ENCODE measurements at regions not wholly inside any gene's neighbourhood (a gene's known extent, or its start where the extent isn't known, plus 50 kb on each side); places are given as distances from the start of the nearest gene placed in this dataset.
"Not testable (repeated sequence)": the region's sequence is repeated elsewhere in the genome, so short reads cannot be mapped to it uniquely, and the experiment has no call there.

DNA sequence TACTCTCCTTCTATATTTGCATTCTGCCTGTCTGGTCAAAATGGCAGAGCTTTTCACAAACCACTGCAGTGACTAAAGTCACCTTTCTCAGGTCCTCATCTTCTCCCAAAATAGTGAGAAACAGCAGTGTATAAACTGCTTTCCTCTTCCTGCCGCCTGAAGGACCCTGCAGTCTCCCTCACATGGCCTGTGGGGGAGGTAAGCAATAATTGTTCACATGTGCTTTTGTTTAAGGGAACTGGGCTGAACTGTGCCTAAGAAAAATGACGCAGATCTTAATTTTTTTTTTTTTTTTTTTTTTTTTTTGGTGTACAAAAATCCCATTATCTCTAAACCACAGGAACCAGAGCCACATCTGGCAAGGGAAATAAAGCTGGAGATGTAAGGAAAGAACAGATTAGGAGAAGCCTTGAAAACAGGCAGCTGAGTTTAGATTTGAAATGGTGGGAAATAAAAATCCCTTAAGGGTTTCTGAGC lies 131.7 kb upstream of the VLDLR start:
- in situ Hi-C loops (cut with MboI; ENCODE audit: low sequenced_read_pairs), result no loop called here

DNA sequence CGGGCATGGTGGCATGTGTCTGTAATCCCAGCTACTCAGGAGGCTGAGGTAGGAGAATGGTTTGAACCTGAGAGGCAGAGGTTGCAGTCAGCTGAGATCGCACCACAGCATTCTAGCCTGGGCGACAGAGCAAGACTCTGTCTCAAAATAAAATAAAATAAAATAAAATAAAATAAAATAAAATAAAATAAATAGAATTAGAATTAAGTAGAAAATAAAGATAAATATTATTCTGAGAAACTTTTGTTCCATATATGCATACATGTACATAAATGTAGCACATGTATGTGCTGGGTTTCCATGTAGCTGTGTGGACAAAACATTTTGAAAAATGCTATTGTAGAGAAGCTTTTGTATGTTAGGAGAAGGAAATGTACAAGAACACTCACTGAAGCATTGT lies 129.4 kb upstream of the VLDLR start:
- in situ Hi-C loops (cut with MboI; ENCODE audit: low sequenced_read_pairs), result no loop called here

DNA sequence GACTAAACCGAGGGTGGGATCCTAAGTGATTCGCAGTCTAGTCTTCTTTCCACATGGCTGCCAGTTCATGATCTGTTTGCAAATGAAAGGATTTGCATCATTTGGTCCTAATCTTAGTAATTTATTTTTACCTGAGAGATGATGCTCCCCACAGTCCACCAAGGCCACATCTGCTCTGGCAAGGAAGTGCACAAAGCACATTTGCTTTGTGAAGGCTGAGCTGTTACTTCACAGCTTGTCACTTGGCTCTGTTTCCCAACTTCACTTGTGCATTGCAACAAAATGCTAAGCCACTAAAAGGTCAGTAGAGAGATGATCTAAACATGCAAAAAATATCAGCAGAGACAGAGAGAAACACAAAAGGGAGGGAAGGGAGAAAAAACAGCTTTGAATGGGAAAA lies 128.5 kb upstream of the VLDLR start:
- in situ Hi-C loops (cut with MboI; ENCODE audit: low sequenced_read_pairs), result no loop called here

DNA sequence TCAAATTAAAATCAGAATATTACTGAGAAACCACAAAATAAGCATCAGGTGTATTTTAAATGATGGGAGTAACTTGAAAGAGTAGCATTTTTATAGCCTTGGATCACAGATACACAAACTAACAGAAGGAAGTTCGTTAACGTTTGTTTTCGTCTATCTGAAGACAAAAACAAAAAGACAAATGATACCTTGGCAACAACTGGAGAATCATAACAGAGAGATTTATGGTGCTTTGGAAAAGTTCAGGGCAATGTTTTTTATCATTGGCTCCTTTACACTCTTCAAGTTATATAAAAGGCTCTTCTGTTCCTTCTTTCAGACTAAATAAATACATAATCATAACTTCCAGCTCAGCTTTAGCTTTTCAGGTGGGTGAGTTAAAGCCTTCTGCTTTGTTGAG lies 128.1 kb upstream of the VLDLR start:
- in situ Hi-C loops (cut with MboI; ENCODE audit: low sequenced_read_pairs), result no loop called here

DNA sequence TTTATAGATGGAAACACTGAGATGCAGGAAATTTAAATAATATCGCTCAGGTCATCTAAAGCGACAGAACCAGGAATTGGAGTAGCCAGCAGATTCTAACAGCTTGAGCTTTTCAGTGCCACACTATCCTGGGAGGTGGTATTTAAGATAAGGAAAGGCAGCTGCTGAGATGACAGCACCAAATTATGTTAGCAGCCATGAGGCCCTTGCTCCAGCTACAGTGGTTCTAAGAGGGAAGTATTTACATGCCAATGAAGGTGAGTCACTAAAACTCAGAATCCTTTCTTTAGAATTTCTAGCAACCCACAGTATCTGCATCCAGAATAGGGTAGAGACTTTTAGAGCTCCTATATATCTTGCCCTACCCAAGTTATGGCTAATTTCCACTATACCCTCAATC lies 127.0 kb upstream of the VLDLR start:
- in situ Hi-C loops (cut with MboI; ENCODE audit: low sequenced_read_pairs), result no loop called here

DNA sequence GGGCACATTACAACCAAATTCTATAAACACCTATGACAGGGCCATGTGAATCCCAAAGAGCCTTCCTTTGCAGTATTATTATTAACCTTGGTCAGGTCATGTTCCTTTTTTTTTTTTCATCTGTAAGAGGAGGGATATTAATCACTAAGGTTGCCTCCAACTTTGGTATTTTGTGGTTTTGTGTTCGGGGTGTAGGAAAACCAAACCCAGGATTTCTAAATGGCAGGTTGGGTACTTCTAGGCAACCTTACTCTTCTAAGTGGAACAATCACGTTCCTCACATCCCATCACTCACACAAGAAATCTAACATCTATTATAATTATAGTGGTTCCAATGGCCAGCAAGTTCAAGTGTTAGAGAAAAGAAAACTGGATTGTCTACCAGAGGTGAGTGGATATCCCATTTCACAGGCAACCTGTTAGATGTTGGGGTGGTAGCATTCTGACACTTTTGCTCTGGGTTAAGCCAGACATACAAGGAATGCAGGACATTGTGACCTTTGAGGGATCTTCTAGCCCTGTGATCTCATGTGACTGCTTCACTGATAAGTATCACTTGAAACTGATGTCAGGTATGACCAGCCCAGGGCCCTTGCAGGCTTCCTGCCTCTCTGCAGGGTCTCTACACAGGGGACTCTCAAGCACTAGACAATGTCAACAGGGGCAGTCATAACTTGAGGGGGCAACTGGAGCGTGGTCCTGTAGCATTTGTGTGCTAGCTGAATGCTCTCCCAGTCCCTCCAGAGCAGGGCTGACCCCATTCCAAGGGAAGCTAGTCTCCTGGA lies 126.2 kb upstream of the VLDLR start:
- in situ Hi-C loops (cut with MboI; ENCODE audit: low sequenced_read_pairs), result no loop called here

DNA sequence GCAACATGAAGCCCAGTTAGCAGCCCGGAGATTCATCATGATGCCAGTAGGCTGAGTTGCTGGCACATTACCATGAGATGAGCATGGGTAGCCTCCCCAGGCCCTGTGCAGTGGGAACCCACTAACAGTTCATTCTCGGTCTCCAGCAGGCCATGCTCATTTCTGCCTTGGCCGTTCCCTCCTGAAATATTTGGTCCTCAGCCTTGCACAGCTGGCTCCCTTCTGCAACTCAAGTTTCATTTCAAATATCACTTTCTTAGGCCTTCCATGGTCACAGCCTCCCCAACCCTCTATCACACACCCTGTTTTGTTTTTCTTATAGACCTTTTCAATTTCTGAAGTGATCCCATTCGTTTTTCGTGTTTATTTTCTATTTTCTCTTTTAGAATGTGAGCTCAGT lies 125.4 kb upstream of the VLDLR start:
- in situ Hi-C loops (cut with MboI; ENCODE audit: low sequenced_read_pairs), result no loop called here

DNA sequence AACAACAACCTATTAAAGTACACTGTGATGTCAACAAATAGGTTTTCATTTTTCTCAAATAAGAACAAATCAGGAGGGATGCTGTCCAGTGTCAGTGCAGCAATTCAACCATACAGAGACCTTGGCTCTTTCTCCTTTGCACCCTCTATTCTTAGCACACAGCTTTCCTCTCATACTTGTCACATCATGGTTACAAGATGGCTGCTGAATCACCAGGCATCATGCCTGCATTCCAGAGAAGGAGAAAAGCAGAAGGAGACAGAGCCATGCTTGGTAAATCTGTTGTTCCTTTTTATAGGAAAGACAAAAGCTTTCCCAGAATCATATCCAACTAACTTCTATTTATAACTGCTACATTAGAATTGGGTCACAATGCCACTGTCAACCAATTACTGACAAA lies 124.7 kb upstream of the VLDLR start:
- in situ Hi-C loops (cut with MboI; ENCODE audit: low sequenced_read_pairs), result no loop called here

DNA sequence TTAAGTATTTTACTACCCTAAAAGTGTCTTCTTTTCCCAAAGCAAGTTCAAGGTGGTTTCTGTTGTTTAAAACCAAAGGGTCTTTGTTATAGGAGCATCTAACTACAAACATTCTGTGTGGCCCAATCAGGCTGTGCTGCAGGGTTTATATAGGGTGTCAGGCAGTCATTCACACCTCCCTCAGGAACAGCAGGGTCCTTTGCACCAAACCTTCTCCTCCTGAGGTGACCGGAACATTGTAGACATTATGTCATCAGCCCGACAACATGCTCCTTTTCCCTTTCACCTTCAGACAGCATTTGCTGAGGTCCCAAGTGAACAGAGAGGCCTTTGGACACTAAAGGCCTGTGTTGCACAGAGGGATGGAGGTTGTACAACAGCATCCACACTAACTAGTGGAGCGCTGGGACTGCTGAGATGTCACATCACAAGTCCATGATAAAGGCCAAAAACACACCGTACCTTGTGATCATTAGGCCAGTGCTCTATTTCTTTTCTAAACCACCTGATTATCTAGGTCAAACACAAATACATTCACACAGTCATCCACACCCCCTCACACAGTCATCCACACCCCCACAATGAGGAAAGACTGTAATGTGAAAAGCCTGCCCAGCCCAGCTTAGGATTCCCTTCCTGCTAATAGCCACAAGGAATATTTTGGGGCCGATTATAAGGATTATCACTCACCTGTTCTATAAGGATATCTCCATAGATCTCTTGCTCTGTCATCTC lies 123.8 kb upstream of the VLDLR start:
- in situ Hi-C loops (cut with MboI; ENCODE audit: low sequenced_read_pairs), result no loop called here

DNA sequence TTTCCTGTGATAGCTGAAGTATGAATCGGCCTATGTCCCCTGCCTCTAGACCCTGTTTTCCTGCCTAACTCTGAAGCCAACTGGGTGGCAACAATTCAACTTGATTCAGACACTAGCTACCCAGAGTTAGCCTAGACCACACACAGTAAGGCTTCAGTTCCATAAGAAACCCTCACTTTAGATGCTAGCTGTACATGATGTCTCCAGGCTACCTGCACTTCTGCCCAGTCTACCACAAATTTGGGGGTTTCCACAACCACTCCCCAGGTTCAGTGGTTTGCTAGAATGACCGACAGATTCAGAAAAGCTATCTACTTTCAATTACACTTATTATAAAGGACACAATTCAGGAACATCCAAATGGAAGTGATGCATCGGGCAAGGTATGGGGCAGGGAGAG lies 119.4 kb upstream of the VLDLR start:
- in situ Hi-C loops (cut with MboI; ENCODE audit: low sequenced_read_pairs), result no loop called here

DNA sequence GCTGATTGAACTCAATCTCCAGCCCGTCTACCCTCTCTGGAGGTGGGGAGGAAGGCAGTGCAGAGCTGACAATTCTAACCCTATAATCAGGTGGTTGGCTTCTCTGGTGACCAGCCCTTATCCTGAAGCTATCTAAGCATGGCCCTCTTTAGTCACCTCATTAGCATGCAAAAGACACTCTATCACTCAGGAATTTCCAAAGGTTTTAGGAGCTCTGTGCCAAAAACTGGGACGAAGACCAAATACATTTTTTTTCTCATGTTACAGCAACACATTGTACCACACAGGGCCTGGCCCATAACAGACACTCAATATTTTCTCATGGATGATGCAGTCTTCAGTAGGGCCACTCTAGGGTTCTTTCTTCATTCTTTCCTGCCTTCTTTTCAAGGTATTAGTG lies 118.8 kb upstream of the VLDLR start:
- in situ Hi-C loops (cut with MboI; ENCODE audit: low sequenced_read_pairs), result no loop called here

DNA sequence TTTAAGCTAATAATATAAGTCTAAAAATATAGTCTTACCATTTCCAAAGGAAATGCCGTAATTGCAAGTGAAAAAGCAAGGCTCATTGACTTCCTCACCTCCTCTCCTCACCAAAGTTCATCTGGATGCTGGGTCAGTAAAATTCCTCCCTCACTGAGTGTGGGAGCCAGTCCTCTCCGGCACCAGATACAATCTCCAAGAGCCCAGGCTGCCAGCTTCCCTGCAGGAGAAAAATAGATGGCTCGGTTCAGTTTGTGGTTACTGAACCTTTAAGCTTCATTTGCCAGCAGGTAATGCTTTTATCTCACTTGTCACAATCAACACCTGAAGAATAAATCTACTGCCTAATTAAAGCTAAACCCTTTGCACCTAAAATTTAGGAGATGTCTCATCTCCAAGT lies 115.3 kb upstream of the VLDLR start:
- in situ Hi-C loops (cut with MboI; ENCODE audit: low sequenced_read_pairs), result no loop called here

DNA sequence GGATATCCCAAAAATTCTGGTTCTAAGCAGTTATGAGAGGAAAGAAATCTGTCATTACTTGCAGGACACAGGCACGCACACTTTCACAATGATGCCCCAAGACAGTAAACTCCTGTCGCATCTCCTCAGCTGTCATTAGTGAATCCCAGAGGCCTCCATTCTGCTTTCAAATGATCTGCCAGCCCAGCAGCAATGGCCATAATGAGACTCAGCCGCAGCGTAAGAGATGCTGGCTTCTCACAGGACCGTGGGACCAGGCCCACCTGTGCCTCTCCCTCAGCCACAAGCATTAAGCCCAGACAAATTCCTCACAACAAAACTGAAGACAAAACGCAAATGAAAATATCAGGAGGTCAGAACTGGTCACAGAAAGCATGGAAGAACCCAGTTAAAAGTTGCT lies 98.0 kb upstream of the VLDLR start:
- in situ Hi-C loops (cut with MboI; ENCODE audit: low sequenced_read_pairs), result no loop called here

DNA sequence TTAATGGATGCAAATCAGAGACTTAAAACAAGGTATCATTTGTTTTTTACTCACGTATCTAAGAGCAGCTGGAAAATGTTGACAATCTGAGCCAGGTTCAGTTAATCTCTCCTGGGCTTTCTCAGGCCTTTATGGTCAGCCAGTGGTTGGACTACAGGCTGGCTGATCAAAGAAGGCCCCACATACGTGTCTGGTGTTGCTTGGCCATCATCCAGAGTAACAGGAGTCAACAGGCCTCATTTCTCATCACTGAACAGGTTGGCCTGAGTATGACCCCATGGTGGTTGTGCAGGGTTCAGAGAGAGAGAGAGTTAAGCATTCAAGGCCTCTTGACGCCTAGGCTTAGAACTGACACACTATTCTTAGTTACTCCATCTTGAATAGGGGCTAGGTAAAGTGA lies 97.0 kb upstream of the VLDLR start:
- in situ Hi-C loops (cut with MboI; ENCODE audit: low sequenced_read_pairs), result no loop called here

DNA sequence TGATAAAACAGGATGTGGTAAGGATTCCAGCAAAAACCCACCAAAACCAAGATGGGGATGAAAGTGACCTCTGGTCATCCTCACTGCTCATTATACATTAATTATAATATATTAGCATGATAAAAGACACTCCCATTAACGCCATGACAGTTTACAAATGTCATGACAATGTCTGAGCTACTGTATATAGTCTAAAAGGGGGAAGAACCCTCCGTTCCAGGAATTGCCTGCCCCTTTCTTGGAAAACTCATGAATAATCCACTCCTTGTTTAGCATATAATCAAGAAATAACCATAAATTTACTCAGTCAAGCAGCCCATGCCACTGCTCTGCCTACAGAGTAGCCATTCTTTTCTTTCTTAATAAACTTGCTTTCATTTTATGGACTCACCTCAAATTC lies 96.4 kb upstream of the VLDLR start:
- in situ Hi-C loops (cut with MboI; ENCODE audit: low sequenced_read_pairs), result no loop called here

DNA sequence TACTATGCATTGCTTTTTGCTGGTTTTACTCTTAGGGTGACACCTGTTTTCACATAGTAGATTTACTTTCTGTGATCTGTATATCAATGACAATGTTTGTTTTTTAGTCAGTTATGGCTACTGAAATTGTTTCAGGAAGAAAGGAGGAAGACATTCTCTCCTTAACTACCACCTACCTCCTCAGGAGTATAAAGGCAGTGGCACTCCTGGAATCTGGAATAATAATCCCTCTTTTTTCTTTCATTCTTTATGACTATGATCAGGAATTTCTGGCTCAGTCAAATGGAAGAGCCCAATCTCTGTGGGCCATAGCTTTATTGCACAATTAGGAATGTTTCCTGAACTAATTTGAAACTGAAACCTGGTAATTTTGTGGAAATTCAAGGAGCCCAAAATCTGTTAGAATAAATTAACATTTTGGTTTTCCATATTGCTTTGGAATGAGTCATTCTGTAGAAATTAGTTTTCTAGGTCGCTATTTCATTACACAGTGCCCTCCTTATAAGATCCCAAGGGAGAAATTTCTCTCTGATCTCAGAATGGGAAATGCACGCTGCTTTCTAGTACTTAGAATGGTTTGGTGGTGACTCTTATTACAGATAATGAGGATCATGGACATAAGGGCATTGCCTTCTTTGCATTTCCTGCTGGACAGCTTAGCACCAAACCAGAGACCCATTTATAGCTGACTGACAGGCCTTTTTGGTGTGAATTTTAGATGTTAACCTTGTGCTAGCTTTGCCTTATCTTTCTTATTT lies 95.3 kb upstream of the VLDLR start:
- in situ Hi-C loops (cut with MboI; ENCODE audit: low sequenced_read_pairs), result no loop called here

DNA sequence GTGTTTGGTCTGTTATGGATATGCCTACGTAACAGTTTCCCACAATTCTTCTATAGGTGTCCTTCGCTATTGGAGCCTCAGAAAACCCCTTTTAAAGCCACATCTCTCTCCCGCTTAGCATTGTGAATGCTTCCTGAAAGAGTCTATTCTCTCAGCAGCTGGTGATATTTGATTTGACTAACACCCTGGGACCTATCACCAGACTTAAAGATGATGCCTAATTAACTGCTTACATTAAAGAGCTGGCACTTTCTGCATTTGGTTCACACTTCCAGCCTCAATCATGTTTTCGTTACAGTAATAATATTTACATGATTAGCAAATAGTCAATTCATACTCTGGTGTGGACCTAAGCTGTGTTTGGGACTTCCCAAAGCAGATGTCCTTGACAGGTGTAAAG lies 90.1 kb upstream of the VLDLR start:
- in situ Hi-C loops (cut with MboI; ENCODE audit: low sequenced_read_pairs), result no loop called here

DNA sequence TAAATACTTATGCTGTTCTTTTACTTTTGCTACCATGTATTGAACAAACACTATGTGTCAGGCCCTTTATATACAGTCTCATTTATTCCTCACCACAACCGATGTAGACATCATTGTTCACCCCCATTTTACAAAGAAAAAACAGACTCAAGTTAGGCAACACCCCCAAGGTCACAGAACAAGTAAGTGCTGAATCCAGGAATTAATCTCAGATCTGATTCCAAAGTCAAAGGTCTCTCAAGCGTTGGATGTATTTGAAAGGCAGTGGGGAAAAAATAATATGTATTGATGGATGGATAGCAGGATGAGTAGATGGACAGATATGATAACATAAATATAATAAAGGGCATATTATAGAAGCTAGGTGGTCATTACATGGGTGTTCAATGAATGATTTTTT lies 85.1 kb upstream of the VLDLR start:
- in situ Hi-C loops (cut with MboI; ENCODE audit: low sequenced_read_pairs), result no loop called here

DNA sequence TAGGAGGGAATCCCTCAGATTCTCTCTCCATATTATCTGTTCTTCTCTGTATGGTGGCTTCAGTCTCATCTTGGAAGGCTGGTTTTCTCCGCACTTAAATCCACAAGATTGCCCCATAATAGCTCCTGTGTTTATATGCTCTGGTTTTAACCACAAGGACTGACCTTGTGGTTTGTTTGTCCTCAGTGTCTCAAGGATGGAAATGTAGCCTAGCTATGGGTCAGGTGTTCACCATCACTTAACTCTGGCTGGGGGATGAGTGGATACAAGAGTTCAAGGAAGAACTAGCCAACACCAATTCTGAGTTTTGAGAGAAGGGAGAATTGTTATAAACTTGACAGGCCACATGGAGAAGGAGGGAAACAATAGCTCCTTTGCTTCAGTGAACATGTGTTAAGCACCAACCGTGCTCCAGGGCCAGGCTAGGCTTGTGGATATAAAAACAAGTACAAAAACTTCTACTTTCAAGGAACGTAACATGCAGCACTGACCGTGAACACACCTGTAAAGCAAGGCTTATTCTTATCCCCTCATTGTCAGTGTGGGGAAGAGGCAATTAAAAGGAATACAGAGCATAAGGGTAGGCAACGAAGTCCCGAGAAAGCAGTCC lies 75.6 kb upstream of the VLDLR start:
- in situ Hi-C loops (cut with MboI; ENCODE audit: low sequenced_read_pairs), result no loop called here

DNA sequence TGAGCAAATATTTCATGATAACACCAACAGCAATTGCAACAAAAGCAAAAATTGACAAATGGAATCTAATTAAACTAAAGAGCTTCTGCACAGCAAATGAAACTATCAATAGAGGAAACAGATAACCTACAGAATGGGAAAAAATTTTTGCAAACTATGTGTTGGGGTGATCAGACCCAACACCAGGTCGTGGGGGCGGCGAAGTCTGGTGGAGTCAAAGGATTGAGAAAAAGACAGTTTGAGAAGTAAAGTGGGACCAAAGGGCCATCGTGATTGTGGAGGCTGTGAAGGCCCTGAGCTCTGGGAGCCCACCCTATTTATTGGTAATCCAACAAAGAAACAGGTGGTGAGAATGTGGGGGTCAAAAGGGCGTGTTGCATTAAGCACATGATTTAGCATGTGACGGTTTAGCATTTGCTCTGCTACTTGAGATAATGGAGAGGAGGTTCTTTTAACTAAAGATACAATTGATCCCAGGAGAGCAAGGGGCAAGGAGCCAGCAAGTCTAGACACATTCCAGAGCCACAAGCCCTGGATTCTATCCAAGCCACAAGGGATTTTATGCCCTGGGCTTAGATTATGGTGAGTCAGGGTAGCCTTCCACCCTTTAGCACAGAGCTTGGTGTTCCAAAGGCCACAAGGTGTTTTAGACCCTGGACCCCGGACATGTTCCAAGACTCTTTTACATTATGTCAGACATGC lies 65.5 kb upstream of the VLDLR start:
- in situ Hi-C loops (cut with MboI; ENCODE audit: low sequenced_read_pairs), result not testable (repeated sequence)

DNA sequence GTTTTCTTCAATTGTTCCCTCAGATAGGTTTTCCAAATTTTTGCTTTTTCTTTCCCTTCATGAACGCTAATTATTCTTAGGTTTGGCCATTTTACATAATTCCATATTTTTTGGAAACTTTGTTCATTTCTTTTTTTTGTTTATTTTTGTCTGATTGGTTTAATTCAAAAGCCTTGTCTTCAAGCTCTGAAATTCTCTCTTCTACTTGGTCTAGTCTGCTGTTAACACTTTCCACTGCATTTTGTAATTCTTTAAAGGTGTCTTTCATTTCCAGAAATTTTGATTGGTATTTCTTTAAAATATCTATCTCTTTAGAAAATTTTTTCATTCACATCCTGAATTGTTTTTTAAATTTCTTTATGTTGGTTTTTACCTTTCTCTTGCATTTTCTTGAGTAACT lies 63.9 kb upstream of the VLDLR start:
- in situ Hi-C loops (cut with MboI; ENCODE audit: low sequenced_read_pairs), result no loop called here

All from HL-60/S4 (cell line).